ENCODE measurements at regions not wholly inside any gene's neighbourhood (a gene's known extent, or its start where the extent isn't known, plus 50 kb on each side); places are given as distances from the start of the nearest gene placed in this dataset.

DNA sequence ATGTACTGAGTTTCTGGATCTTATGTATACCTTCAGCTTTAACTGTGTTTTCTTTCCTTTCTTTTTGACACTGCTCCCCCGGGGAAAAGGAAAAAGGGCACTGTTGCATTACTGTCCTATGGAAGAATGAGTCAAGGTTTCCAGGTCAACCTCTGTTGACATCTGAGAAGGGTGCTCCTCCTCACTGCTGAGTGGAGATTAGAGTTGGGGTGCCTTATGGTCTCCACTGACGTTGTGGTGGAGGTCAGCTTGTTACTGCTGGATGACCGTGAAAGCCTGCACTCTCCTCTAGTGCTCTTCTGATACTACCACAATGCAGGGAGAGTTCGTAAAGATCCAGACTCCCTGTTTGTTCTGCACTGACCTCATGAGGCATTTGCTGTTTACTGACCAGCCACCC is 252.1 kb upstream of the GRM7 start:
- Histone ChIP-seq H3K36me3 (ENCODE audit: control insufficient read depth, insufficient read depth, low read length) (no peaks in the 10 kb centered on the region), H3K4me1 (ENCODE audit: control insufficient read depth, insufficient read depth, low read length, poor library complexity, severe bottlenecking) (no peaks in the 10 kb centered on the region), H3K9me3 (ENCODE audit: control insufficient read depth, low read length) (no peaks in the 10 kb centered on the region), H3K4me3 (ENCODE audit: extremely low read depth, insufficient read depth, low read length, poor library complexity, severe bottlenecking) (no peak overlapping the region), H3K27ac (ENCODE audit: low read depth, low read length, severe bottlenecking) (no peak overlapping the region)
- WGBS, 2 experiments (ENCODE audit: insufficient coverage in 2 of 2): 83 to 93% methylated on average over 2 to 3 of the region's 4 CpGs

DNA sequence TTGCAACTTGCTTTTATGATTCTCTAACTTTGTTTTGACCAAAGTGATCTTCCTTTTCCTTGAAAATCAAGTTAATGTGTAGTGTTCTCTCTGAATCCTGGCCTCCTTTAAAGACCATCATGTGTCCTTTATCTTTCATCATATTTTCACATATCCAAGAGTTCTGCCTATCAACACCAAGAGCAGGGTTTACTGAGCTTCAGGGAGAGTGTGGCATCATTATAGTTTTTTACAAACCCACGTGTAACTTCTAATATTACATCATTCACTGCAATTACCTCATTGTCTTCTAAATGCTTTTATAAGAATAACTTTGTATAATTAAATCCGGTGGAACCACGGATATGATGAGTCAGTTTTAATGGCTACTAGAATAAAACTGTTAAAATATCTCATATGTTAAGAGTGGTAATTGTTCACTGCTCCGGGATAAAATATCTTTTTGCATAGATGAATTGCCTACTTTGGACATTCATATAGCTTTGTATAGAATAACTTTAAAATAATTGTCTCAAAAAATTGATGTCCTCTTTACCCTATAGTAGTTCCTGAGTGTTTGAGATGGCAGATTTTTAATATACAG is 248.8 kb upstream of the GRM7 start:
- no CpG with 5 or more reads among the region's 4 CpGs for WGBS, 2 experiments (ENCODE audit: insufficient coverage in 2 of 2)
- no peaks in the 10 kb centered on the region for H3K36me3 ChIP-seq (ENCODE audit: control insufficient read depth, insufficient read depth, low read length)
- H3K27ac ChIP-seq (ENCODE audit: low read depth, low read length, severe bottlenecking): no peak overlapping the region
- H3K4me3 ChIP-seq (ENCODE audit: extremely low read depth, insufficient read depth, low read length, poor library complexity, severe bottlenecking): no peak overlapping the region
- no peaks in the 10 kb centered on the region for H3K4me1 ChIP-seq (ENCODE audit: control insufficient read depth, insufficient read depth, low read length, poor library complexity, severe bottlenecking)
- H3K9me3 ChIP-seq (ENCODE audit: control insufficient read depth, low read length): no peaks in the 10 kb centered on the region

DNA sequence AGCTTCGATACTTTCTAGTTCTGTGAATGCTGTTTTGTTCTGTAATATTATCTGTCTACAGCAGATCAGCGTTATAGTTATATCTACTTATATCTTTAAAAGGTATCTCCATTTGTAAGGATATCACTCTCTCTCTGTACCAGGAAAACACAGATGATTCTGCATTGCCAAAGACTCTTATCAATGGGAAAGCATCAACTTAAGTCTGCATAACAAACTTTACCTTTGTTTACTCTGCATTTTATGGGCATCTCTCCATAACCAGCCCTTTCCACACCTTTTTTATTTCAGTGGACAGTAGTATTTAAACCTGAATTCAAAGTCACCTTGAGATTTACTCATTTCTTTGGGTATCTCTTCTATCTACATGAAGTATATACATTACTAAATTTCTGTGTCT is 238.7 kb upstream of the GRM7 start:
- no peaks in the 10 kb centered on the region for H3K9me3 ChIP-seq (ENCODE audit: control insufficient read depth, low read length)
- no peaks in the 10 kb centered on the region for H3K4me1 ChIP-seq (ENCODE audit: control insufficient read depth, insufficient read depth, low read length, poor library complexity, severe bottlenecking)
- WGBS, 2 experiments (ENCODE audit: insufficient coverage in 2 of 2): no CpG with 5 or more reads among the region's 2 CpGs
- H3K4me3 ChIP-seq (ENCODE audit: extremely low read depth, insufficient read depth, low read length, poor library complexity, severe bottlenecking): no peak overlapping the region
- no peaks in the 10 kb centered on the region for H3K36me3 ChIP-seq (ENCODE audit: control insufficient read depth, insufficient read depth, low read length)
- no peak overlapping the region for H3K27ac ChIP-seq (ENCODE audit: low read depth, low read length, severe bottlenecking)

DNA sequence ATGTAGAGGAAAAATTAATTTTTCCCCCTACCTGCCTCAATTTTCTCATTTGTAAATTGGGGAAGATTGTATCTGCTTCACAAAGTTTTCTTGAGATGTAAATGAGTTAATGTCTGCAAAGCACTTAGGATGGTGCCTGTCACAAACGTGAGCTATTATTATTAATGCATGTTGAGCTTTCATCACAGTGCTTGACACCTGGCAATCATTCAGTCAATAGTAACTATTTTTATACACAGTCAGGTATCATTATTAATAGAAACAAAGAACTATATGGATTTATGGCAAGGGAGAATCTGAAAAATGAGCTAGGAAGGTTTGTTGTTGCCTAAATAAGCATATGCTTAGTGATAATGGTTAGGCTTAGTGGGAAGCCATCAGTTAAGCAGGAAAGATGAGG is 238.2 kb upstream of the GRM7 start:
- no peak overlapping the region for H3K27ac ChIP-seq (ENCODE audit: low read depth, low read length, severe bottlenecking)
- H3K36me3 ChIP-seq (ENCODE audit: control insufficient read depth, insufficient read depth, low read length): no peaks in the 10 kb centered on the region
- no peak overlapping the region for H3K4me3 ChIP-seq (ENCODE audit: extremely low read depth, insufficient read depth, low read length, poor library complexity, severe bottlenecking)
- H3K4me1 ChIP-seq (ENCODE audit: control insufficient read depth, insufficient read depth, low read length, poor library complexity, severe bottlenecking): no peaks in the 10 kb centered on the region
- WGBS, 2 experiments (ENCODE audit: insufficient coverage in 2 of 2): 80% methylated on average over 1 of the region's 1 CpG; no CpG with 5 or more reads in 1 of the 2 experiments
- no peaks in the 10 kb centered on the region for H3K9me3 ChIP-seq (ENCODE audit: control insufficient read depth, low read length)

DNA sequence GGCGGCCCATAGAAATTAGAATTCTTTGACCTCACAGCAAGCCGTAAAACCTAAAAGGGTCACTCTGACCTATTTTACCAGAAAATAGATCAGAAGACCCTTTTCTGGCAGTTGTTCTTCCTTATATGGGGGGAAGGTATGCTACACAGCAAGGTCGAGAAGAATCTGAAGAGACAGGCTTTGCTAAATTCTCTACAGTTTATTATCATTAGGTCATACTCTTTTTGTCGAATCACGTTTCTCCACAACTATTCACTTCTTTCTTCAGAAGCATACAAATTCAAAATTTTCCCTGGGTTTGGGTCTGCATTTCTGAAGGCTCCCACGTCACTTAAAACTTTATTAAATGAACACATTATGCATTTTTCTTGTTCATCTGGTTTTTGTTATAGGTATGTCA is 229.5 kb upstream of the GRM7 start:
- H3K4me3 ChIP-seq (ENCODE audit: extremely low read depth, insufficient read depth, low read length, poor library complexity, severe bottlenecking): no peak overlapping the region
- no peaks in the 10 kb centered on the region for H3K9me3 ChIP-seq (ENCODE audit: control insufficient read depth, low read length)
- no peak overlapping the region for H3K27ac ChIP-seq (ENCODE audit: low read depth, low read length, severe bottlenecking)
- WGBS, 2 experiments (ENCODE audit: insufficient coverage in 2 of 2): 60 to 82% methylated on average over 1 to 4 of the region's 6 CpGs
- no peaks in the 10 kb centered on the region for H3K36me3 ChIP-seq (ENCODE audit: control insufficient read depth, insufficient read depth, low read length)
- peaks cover 3% of the 10 kb centered on the region for H3K4me1 ChIP-seq (ENCODE audit: control insufficient read depth, insufficient read depth, low read length, poor library complexity, severe bottlenecking)

DNA sequence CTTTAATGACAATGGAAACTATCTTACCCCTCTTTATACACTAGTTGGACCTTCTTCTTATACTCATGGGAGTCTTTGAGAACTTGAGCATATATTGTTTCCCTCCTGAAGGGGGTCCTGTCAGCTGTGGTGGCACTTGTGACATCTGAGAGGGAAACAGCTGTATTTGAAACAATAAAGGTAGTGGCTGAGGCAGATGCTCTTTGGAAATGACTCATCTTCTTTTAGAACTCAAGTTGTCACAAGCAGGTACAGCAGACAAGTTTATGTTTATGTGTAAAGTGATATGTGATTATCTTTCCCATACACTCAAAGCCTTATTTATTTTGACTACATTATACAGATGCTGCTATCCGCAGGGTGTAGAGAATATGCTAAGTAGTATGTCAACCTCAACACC is 220.0 kb upstream of the GRM7 start:
- Histone ChIP-seq H3K4me1 (ENCODE audit: control insufficient read depth, insufficient read depth, low read length, poor library complexity, severe bottlenecking) (no peaks in the 10 kb centered on the region), H3K27ac (ENCODE audit: low read depth, low read length, severe bottlenecking) (no peak overlapping the region), H3K4me3 (ENCODE audit: extremely low read depth, insufficient read depth, low read length, poor library complexity, severe bottlenecking) (no peak overlapping the region), H3K36me3 (ENCODE audit: control insufficient read depth, insufficient read depth, low read length) (no peaks in the 10 kb centered on the region), H3K9me3 (ENCODE audit: control insufficient read depth, low read length) (no peaks in the 10 kb centered on the region)
- no CpG with 5 or more reads among the region's 1 CpG for WGBS, 2 experiments (ENCODE audit: insufficient coverage in 2 of 2)

DNA sequence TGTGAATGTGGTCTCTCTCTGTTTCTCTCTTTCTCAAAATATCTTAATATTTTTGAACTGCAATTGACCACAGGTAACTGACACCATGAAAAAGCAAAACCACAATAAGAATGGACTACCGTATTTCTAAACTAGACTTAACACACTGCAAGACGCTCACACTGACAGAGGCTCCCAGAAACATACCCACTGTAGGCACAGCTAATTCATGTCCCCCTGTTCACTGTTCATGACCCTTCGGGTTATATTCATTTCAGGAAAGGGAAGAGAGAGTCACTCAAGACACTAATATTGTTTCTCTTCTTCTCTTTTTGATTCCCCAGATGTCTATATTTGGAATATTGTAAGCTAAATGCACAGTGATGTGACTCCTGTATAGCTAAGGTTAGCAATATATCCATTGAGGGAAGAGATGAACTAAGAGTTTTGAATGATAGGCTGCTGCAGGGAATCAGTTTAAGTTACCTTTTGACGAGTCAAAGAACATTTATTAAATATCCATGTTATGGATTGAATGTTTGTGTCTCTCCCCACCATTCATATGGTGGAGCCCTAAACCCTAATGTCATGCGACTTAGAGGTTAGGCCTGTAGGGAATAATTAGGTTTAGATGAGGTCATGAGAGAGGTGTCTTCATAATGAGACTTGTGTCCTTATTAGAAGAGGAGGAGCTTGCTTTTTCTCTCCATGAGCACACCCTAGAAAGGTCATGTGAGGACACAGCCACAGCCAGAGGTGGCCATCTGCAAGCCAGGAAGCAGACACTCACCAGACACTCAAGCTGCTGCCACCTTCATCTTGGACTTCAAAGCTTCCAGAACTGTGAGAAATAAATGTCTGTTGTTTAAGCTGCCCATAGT is 216.6 kb upstream of the GRM7 start:
- 63% methylated on average over 1 of the region's 5 CpGs; no CpG with 5 or more reads in 1 of the 2 experiments for WGBS, 2 experiments (ENCODE audit: insufficient coverage in 2 of 2)
- H3K4me1 ChIP-seq (ENCODE audit: control insufficient read depth, insufficient read depth, low read length, poor library complexity, severe bottlenecking): no peaks in the 10 kb centered on the region
- H3K9me3 ChIP-seq (ENCODE audit: control insufficient read depth, low read length): no peaks in the 10 kb centered on the region
- no peak overlapping the region for H3K4me3 ChIP-seq (ENCODE audit: extremely low read depth, insufficient read depth, low read length, poor library complexity, severe bottlenecking)
- no peak overlapping the region for H3K27ac ChIP-seq (ENCODE audit: low read depth, low read length, severe bottlenecking)
- no peaks in the 10 kb centered on the region for H3K36me3 ChIP-seq (ENCODE audit: control insufficient read depth, insufficient read depth, low read length)

DNA sequence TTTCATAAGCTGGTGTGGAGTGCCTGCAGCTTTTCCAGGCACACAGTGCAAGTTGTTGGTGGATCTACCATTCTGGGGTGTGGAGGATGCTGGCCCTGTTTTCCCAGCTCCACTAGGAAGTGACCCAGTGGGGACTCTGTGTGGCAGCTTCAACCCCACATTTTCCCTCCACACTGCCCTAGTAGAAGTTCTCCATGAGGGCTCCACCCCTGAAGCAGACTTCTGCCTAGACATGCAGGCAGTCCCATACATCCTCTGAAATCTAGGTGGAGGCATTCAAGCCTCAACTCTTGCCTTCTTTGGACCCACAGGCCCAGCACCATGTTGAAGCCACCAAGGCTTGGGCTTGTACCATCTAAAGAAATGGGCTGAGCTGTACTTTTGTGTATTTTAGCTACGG is 206.2 kb upstream of the GRM7 start:
- H3K9me3 ChIP-seq (ENCODE audit: control insufficient read depth, low read length): peaks cover 10% of the 10 kb centered on the region
- H3K36me3 ChIP-seq (ENCODE audit: control insufficient read depth, insufficient read depth, low read length): peaks cover 2% of the 10 kb centered on the region
- no peak overlapping the region for H3K27ac ChIP-seq (ENCODE audit: low read depth, low read length, severe bottlenecking)
- no peak overlapping the region for H3K4me3 ChIP-seq (ENCODE audit: extremely low read depth, insufficient read depth, low read length, poor library complexity, severe bottlenecking)
- WGBS, 2 experiments (ENCODE audit: insufficient coverage in 2 of 2): no CpG with 5 or more reads among the region's 1 CpG
- H3K4me1 ChIP-seq (ENCODE audit: control insufficient read depth, insufficient read depth, low read length, poor library complexity, severe bottlenecking): no peaks in the 10 kb centered on the region

DNA sequence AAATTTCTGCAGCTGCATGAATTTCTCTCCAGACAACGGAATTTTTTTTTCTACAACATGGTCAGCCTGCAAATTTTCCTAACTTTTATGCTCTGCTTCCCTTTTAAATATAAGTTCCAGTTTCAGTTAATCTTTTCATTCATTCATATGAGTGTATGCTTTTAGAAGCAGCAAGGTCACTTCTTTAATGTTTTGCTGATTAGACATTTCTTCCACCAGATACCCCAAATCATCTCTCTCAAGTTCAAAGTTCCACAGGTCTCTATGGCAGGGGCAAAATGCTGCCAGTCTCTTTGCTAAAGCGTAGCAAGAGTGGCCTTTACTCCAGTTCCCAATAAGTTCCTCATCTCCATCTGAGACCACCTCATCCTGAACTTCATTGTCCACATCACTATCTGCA is 205.6 kb upstream of the GRM7 start:
- Histone ChIP-seq H3K4me1 (ENCODE audit: control insufficient read depth, insufficient read depth, low read length, poor library complexity, severe bottlenecking) (no peaks in the 10 kb centered on the region), H3K27ac (ENCODE audit: low read depth, low read length, severe bottlenecking) (no peak overlapping the region), H3K4me3 (ENCODE audit: extremely low read depth, insufficient read depth, low read length, poor library complexity, severe bottlenecking) (no peak overlapping the region), H3K9me3 (ENCODE audit: control insufficient read depth, low read length) (peaks cover 10% of the 10 kb centered on the region), H3K36me3 (ENCODE audit: control insufficient read depth, insufficient read depth, low read length) (peaks cover 2% of the 10 kb centered on the region)
- 64 to 86% methylated on average over 2 of the region's 2 CpGs for WGBS, 2 experiments (ENCODE audit: insufficient coverage in 2 of 2)

DNA sequence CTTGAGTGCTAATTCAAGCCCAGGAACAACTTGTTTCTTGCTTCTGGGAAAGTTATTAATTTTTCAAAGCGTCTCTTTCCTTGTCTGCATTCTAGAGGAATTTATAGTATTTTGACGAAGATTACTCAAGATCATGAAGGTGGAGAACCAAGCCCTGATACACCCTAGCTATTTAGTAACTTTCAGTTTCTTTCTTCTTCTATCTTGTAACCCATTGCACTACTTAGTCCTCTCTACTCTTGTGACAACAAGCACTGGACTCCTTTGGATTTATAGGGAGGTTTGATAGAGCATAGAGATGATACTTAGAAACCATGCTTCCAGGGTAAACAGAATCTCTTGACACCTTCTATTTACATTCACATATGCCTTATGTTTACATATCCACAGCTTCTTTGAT is 203.3 kb upstream of the GRM7 start:
- H3K4me1 ChIP-seq (ENCODE audit: control insufficient read depth, insufficient read depth, low read length, poor library complexity, severe bottlenecking): no peaks in the 10 kb centered on the region
- WGBS, 2 experiments (ENCODE audit: insufficient coverage in 2 of 2): no CpG with 5 or more reads among the region's 2 CpGs
- peaks cover 10% of the 10 kb centered on the region for H3K9me3 ChIP-seq (ENCODE audit: control insufficient read depth, low read length)
- H3K4me3 ChIP-seq (ENCODE audit: extremely low read depth, insufficient read depth, low read length, poor library complexity, severe bottlenecking): no peak overlapping the region
- no peak overlapping the region for H3K27ac ChIP-seq (ENCODE audit: low read depth, low read length, severe bottlenecking)
- peaks cover 2% of the 10 kb centered on the region for H3K36me3 ChIP-seq (ENCODE audit: control insufficient read depth, insufficient read depth, low read length)

DNA sequence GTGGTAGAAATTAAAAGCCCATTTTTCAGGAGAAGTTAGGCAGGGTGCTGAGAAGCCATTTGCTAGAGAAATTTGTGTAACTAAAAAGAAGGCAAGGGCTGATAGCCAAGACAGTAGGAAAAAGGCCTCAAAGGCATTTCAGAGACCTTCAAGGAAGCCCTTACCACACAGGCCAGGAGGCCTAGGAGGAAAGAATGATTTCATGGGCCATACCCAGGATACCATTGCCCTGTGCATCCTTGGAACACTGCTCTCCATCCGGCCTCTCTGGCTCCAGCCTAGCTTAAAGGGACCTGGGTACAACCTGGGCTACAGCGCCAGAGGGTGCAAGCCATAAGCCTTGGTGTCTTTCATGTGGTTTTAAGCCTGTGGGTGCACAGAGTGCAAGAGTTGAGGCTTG is 193.6 kb upstream of the GRM7 start:
- H3K4me3 ChIP-seq (ENCODE audit: extremely low read depth, insufficient read depth, low read length, poor library complexity, severe bottlenecking): no peak overlapping the region
- no peaks in the 10 kb centered on the region for H3K4me1 ChIP-seq (ENCODE audit: control insufficient read depth, insufficient read depth, low read length, poor library complexity, severe bottlenecking)
- no peak overlapping the region for H3K27ac ChIP-seq (ENCODE audit: low read depth, low read length, severe bottlenecking)
- H3K9me3 ChIP-seq (ENCODE audit: control insufficient read depth, low read length): peaks cover 13% of the 10 kb centered on the region
- 79 to 100% methylated on average over 2 of the region's 2 CpGs for WGBS, 2 experiments (ENCODE audit: insufficient coverage in 2 of 2)
- H3K36me3 ChIP-seq (ENCODE audit: control insufficient read depth, insufficient read depth, low read length): no peaks in the 10 kb centered on the region

Data from mesodermal cell (in vitro differentiated cells).